GDM1 (cell line): ENCODE measurements at regions not wholly inside any gene's neighbourhood (a gene's known extent, or its start where the extent isn't known, plus 50 kb on each side); places are given as distances from the start of the nearest gene placed in this dataset.

Source experiments
- DNase-seq: peaks from one replicate; lab custom pipeline; 2025; lab: John Stamatoyannopoulos, UW

GRCh38 chr11:110785398-110785797 lies 73.2 kb upstream of the ARHGAP20 start:
- no peak for DNase-seq

DNA sequence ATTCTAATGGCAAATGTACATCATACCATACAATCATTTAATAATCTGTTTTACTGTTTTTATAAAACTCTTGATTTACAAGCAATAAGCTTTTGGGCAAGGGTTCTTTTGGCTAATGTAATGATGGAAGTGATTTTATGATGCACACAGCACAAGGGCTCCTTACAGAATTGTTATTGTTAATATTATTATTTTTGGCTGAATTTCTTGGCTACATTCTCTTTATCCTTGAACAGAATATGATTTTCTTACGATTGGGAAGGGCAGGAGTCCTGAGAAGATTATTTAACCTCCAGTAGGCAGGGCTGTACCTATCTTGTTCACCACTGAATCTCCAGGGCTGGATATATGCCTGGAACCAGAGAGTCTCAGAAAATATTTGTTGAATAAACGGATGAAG lies 70.4 kb upstream of the ARHGAP20 start:
- no peak for DNase-seq

GRCh38 chr11:110779108-110779507 lies 66.9 kb upstream of the ARHGAP20 start:
- no peak for DNase-seq

DNA sequence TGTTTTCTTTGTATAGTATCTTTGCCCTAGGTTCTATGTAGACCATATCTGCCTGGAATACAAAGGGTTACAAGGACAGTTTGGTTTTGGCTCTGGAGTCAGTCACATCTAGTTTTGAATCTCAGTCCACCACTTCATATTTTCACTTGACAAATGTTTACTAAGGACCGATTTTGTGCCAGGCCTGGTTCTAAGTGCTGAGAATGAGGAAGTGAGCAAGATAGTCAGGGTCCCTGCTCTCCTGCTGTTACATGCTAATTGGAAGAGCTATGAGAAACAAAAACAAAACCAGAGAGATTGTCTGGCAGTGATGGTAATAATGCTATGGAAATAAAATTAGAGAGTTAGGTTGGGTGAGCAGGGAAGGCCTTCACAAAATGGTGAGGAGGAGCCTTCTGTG lies 66.1 kb upstream of the ARHGAP20 start:
- DNase-seq, result no peak

- peak; percentile 25 for DNase-seq
These were observed 65.5 kb upstream of the ARHGAP20 start for GRCh38 chr11:110777775-110778174.

GRCh38 chr11:110776081-110776480 lies 63.8 kb upstream of the ARHGAP20 start:
- DNase-seq, result no peak

DNA sequence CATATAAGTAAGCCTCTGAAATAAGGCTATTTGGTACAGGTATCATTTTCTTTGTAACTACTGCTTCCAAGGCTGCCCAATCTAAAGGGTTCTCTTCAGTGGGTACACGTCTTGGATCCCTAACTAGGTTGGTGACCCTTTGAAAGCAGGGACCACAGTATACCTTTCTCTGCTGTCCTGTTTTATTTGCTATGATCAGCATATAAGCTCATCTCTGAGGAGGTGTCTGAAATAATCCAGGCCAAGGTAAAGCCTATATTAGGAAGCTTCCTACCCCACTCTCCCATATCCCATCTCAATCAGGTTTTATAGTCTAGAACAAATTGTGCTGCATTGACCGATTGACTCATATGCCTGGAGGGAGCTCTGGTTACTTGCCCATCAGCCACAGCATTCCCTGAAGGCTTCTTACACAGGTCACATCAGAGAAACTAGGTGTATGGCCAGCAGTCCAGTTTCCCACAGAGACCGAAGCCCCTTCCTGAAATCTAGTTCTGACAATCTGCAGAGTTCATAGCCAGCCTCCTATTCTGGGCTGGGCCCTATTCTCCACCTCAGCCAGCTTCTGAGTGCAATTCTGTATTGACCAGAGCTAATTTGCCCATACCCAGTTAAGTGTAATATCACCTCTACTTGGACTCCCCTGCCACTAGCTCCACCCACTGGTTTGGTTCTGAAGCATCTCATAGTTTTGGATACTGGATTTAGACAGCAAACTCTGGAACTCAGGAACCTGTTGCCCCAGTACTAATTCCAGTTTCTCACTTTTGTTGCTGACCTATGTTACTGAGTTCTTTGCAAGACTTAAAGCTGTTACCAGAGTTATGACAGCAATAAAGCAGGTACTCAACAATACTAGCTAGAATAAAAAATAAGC lies 62.1 kb upstream of the ARHGAP20 start:
- DNase-seq, result no peak

GRCh38 chr11:110773442-110773841 lies 61.2 kb upstream of the ARHGAP20 start:
- DNase-seq, result no peak

GRCh38 chr11:110772863-110773262 lies 60.6 kb upstream of the ARHGAP20 start:
- no peak for DNase-seq

DNA sequence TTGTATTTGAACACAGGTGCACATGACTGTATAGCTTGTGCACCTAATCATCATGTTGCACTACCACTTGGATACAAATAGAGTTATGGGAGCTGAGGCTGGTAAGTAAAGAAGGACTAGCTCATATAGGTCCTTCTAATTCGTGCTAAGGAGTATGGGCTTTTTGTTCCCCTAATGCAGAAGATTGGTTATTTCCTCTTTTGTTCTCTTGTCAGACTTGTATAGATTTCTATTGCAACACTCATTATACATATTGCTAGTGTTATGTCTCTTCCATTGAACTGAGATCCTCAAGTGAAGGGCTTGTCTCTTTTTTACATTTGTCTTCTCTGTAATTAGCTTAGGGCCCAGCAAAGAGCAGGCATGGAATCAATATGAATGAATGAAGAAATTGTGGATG lies 54.1 kb upstream of the ARHGAP20 start:
- DNase-seq, result no peak

- DNase-seq, result no peak
These were observed 52.2 kb upstream of the ARHGAP20 start for GRCh38 chr11:110764485-110764884.

DNA sequence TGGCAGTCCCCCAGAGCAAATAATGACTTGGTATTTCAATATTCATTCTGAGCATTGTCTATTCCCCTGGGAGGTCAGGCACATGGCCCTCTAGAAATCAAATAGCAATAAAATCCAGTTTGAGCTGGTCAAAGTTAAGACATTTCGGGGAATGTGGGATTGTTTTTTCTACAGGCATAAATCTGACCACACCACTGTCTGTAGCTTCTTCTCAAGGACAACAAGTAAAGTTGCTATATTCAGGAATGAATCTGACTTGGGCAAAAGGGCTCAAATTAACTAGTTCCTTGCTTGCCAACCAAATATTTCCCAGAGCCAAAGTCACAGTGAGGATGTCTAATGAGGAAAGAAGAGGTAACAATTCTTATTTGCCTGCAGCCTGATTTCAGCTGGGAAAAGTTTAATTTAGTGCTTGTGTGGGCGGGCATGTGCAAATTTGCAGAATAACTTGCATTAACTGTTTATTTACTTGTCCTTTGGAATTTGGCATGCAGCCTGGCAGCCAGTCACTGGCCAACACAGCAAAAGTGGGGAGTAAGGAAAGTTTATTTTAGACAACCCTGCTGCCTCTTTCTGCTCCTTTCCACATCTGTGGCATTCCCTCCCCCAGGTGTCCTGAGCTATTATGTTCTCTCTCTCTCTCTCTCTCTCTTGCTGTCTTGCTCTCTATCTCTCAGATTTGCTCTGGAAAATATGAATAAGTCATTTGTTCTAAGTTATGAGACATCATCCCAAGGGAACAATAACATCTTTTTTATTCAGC lies 51.2 kb upstream of the ARHGAP20 start:
- no peak for DNase-seq

DNA sequence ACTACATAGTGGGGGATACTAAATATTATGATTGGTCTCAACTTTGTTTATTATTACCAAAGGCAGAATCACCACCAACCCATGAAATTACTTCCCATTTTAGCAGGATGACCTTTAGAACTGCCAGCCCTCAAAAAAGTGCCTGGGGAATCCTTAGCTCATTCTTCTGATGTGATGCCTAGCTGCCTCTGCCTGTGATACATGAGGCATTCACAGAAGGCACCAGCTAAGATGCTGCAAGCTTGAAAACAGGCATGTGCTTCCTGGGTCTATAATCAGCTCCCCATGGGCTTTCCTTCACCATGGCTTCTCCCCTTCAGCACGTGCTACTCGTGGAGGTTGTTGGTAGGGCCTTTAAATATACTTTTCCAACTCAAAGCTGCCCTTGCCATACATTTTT lies 50.4 kb upstream of the ARHGAP20 start:
- no peak for DNase-seq
